HG03558 (cell line): ENCODE measurements at regions not wholly inside any gene's neighbourhood (a gene's known extent, or its start where the extent isn't known, plus 50 kb on each side); places are given as distances from the start of the nearest gene placed in this dataset.
"Not testable (repeated sequence)": the region's sequence is repeated elsewhere in the genome, so short reads cannot be mapped to it uniquely, and the experiment has no call there.

Experiments used
- ATAC-seq: cut with Tn5 transposase; IDR thresholded peaks from one replicate; pipeline ENCODE4 v1.9.1; 2021; ENCODE audit warnings: moderate number of reproducible peaks; ENCODE audit not compliant: unreplicated experiment; ENCODE audit errors: extremely low read depth

- not testable (repeated sequence) for ATAC-seq
Observed at GRCh38 chr6:106857310-106857709, 117.2 kb downstream of the CD24 start.

GRCh38 chr6:106856227-106856874, 118.2 kb downstream of the CD24 start:
- ATAC-seq: no peak

GRCh38 chr6:106855117-106855516, 119.4 kb downstream of the CD24 start:
- ATAC-seq: no peak

- ATAC-seq: no peak
Observed at GRCh38 chr6:106849676-106850332, 124.7 kb downstream of the CD24 start.

GRCh38 chr6:106849120-106849519, 125.4 kb downstream of the CD24 start:
- ATAC-seq: no peak

- no peak for ATAC-seq
Observed at GRCh38 chr6:106847116-106847515, 127.4 kb downstream of the CD24 start.

- ATAC-seq: peak; percentile 77
Observed at GRCh38 chr6:106844930-106845329, 129.6 kb downstream of the CD24 start.

- ATAC-seq: no peak
Observed at GRCh38 chr6:106832766-106833510, 141.6 kb downstream of the CD24 start.

- ATAC-seq: no peak
Observed at GRCh38 chr6:106830930-106831329, 143.6 kb downstream of the CD24 start.

- ATAC-seq: no peak
Observed at GRCh38 chr6:106829451-106829850, 145.1 kb downstream of the CD24 start.

GRCh38 chr6:106827081-106827480, 147.4 kb downstream of the CD24 start:
- no peak for ATAC-seq

- no peak for ATAC-seq
Observed at GRCh38 chr6:106825156-106825555, 149.4 kb downstream of the CD24 start.

- ATAC-seq: no peak
Observed at GRCh38 chr6:106823732-106824351, 150.7 kb downstream of the CD24 start.

- ATAC-seq: no peak
Observed at GRCh38 chr6:106823058-106823457, 151.5 kb downstream of the CD24 start.

GRCh38 chr6:106820412-106820852, 154.1 kb downstream of the CD24 start:
- ATAC-seq: no peak

GRCh38 chr6:106811088-106811686, 163.3 kb downstream of the CD24 start:
- ATAC-seq: no peak

GRCh38 chr6:106808758-106809157, 165.8 kb downstream of the CD24 start:
- no peak for ATAC-seq

GRCh38 chr6:106807947-106808611, 166.4 kb downstream of the CD24 start:
- no peak for ATAC-seq

GRCh38 chr6:106806253-106806652, 168.3 kb downstream of the CD24 start:
- ATAC-seq: not testable (repeated sequence)

- no peak for ATAC-seq
Observed at GRCh38 chr6:106805771-106806170, 168.8 kb downstream of the CD24 start.
